DOHH2 (cell line): ENCODE measurements at regions not wholly inside any gene's neighbourhood (a gene's known extent, or its start where the extent isn't known, plus 50 kb on each side); places are given as distances from the start of the nearest gene placed in this dataset.

Experiments used
- H3F3A ChIP-seq: fragments of 200-600 bp; sonication (generic), shearing (Covaris generic); 2 replicates; pipeline ENCODE4 v1.6.0; 2016; ENCODE audit warnings: antibody characterized with exemption, mild to moderate bottlenecking; ENCODE audit not compliant: control insufficient read depth, insufficient read depth
- H3K27ac ChIP-seq: fragments of 200-600 bp; sonication (generic); 2 replicates; pipeline ENCODE4 v1.5.1; 2014; ENCODE audit warnings: low read depth, mild to moderate bottlenecking, low read length, moderate library complexity
- H3K27me3 ChIP-seq: fragments of 200-600 bp; sonication (generic); 2 replicates; pipeline ENCODE4 v1.6.1; 2014; ENCODE audit warnings: mild to moderate bottlenecking, low read length, mixed read lengths; ENCODE audit not compliant: control insufficient read depth
- H3K36me3 ChIP-seq: fragments of 200-600 bp; sonication (generic); 2 replicates; pipeline ENCODE4 v1.6.1; 2014; ENCODE audit warnings: mild to moderate bottlenecking, low read length, moderate library complexity, mixed read lengths; ENCODE audit not compliant: control insufficient read depth
- H3K4me1 ChIP-seq: fragments of 200-600 bp; sonication (generic); 2 replicates; pipeline ENCODE4 v1.6.1; 2014; ENCODE audit warnings: mild to moderate bottlenecking, low read length, mixed read lengths; ENCODE audit not compliant: control insufficient read depth
- H3K4me2 ChIP-seq: fragments of 200-600 bp; sonication (generic); 2 replicates; pipeline ENCODE4 v1.6.0; 2014; ENCODE audit warnings: mild to moderate bottlenecking, low read length, moderate library complexity
- H3K4me3 ChIP-seq: fragments of 200-600 bp; sonication (generic); 2 replicates; pipeline ENCODE4 v1.5.1; 2014; ENCODE audit warnings: mild to moderate bottlenecking, low read length, mixed read lengths
- H3K79me2 ChIP-seq: fragments of 200-600 bp; sonication (generic); 2 replicates; pipeline ENCODE4 v1.6.1; 2014; ENCODE audit warnings: mild to moderate bottlenecking, low read length, mixed read lengths; ENCODE audit not compliant: control insufficient read depth
- H3K9me2 ChIP-seq: fragments of 200-600 bp; sonication (generic); replicated peaks from 2 replicates; pipeline ENCODE4 v1.6.1; 2014; ENCODE audit warnings: mild to moderate bottlenecking, low read length, mixed read lengths; ENCODE audit not compliant: control insufficient read depth
- H3K9me3 ChIP-seq: fragments of 200-600 bp; sonication (generic); 2 replicates; pipeline ENCODE4 v1.6.1; 2014; ENCODE audit warnings: antibody characterized with exemption, low read length, mixed read lengths; ENCODE audit not compliant: control insufficient read depth, insufficient read depth
- H4K20me1 ChIP-seq: fragments of 200-600 bp; sonication (generic); 2 replicates; pipeline ENCODE4 v1.6.0; 2014; ENCODE audit warnings: low read depth, mild to moderate bottlenecking, antibody characterized with exemption, low read length, moderate library complexity; ENCODE audit not compliant: control insufficient read depth, insufficient read depth
- CTCF ChIP-seq: fragments of 200-600 bp; sonication (generic); IDR thresholded peaks from one replicate; pipeline ENCODE4 v1.5.1; 2014; ENCODE audit warnings: antibody characterized with exemption, mild to moderate bottlenecking, low read depth, low read length; ENCODE audit not compliant: poor library complexity, severe bottlenecking
- EZH2phosphoT487 ChIP-seq: fragments of 200-600 bp; sonication (generic); IDR thresholded peaks from 2 replicates; pipeline ENCODE4 v1.6.1; 2017; ENCODE audit warnings: borderline replicate concordance, mild to moderate bottlenecking, antibody characterized with exemption, low read length, moderate library complexity, mixed read lengths

- Histone ChIP-seq H3K4me3 (no peak overlapping the region), H3K27ac (no peak overlapping the region), H3K4me1 (no peaks in the 10 kb centered on the region), H3K4me2 (no peak overlapping the region), H3K79me2 (no peaks in the 10 kb centered on the region), H3K9me2 (no peaks in the 10 kb centered on the region), H3K9me3 (no peaks in the 10 kb centered on the region), H4K20me1 (no peaks in the 10 kb centered on the region), H3K36me3 (no peaks in the 10 kb centered on the region), H3F3A (no peaks in the 10 kb centered on the region), H3K27me3 (no peaks in the 10 kb centered on the region)
- TF ChIP-seq EZH2phosphoT487 (no peak), CTCF (no peak)
These were observed 245.4 kb downstream of the METTL4 start for GRCh38 chr18:2325933-2326332.

GRCh38 chr18:2326999-2327398, 244.3 kb downstream of the METTL4 start:
- no peaks in the 10 kb centered on the region for H3F3A ChIP-seq
- H3K79me2 ChIP-seq: no peaks in the 10 kb centered on the region
- no peaks in the 10 kb centered on the region for H4K20me1 ChIP-seq
- H3K27ac ChIP-seq: no peak overlapping the region
- H3K27me3 ChIP-seq: peaks cover 5% of the 10 kb centered on the region; the same call in 1 of the 2 replicates
- no peaks in the 10 kb centered on the region for H3K4me1 ChIP-seq
- H3K9me3 ChIP-seq: no peaks in the 10 kb centered on the region
- TF ChIP-seq EZH2phosphoT487: no peak
- no peak for TF ChIP-seq CTCF
- no peak overlapping the region for H3K4me2 ChIP-seq
- no peaks in the 10 kb centered on the region for H3K36me3 ChIP-seq
- H3K9me2 ChIP-seq: no peaks in the 10 kb centered on the region
- H3K4me3 ChIP-seq: no peak overlapping the region

- H3K36me3 ChIP-seq: no peaks in the 10 kb centered on the region
- TF ChIP-seq CTCF (no peak), EZH2phosphoT487 (no peak)
- H3K27ac ChIP-seq: no peak overlapping the region
- H3F3A ChIP-seq: no peaks in the 10 kb centered on the region
- H3K4me3 ChIP-seq: no peak overlapping the region
- H3K27me3 ChIP-seq: peaks cover 18% of the 10 kb centered on the region; the same call in 1 of the 2 replicates
- H3K9me2 ChIP-seq: no peaks in the 10 kb centered on the region
- no peaks in the 10 kb centered on the region for H3K9me3 ChIP-seq
- no peak overlapping the region for H3K4me2 ChIP-seq
- no peaks in the 10 kb centered on the region for H3K4me1 ChIP-seq
- no peaks in the 10 kb centered on the region for H3K79me2 ChIP-seq
- H4K20me1 ChIP-seq: no peaks in the 10 kb centered on the region
These were observed 240.5 kb downstream of the METTL4 start for GRCh38 chr18:2330764-2331163.

- no peak overlapping the region for H3K4me3 ChIP-seq
- no peak overlapping the region for H3K27ac ChIP-seq
- TF ChIP-seq EZH2phosphoT487 (no peak), CTCF (no peak)
- H3K27me3 ChIP-seq: peaks cover 23% of the 10 kb centered on the region
- H3K36me3 ChIP-seq: no peaks in the 10 kb centered on the region
- no peaks in the 10 kb centered on the region for H3K9me3 ChIP-seq
- H3K4me1 ChIP-seq: no peaks in the 10 kb centered on the region
- no peak overlapping the region for H3K4me2 ChIP-seq
- H3F3A ChIP-seq: no peaks in the 10 kb centered on the region
- H4K20me1 ChIP-seq: no peaks in the 10 kb centered on the region
- no peaks in the 10 kb centered on the region for H3K79me2 ChIP-seq
- H3K9me2 ChIP-seq: no peaks in the 10 kb centered on the region
These were observed 239.8 kb downstream of the METTL4 start for GRCh38 chr18:2331491-2331890.
